Activated T-helper 9 cell treated with anti-CD3 and anti-CD28 coated beads, Interleukin-2, amount 50 U/mL, for 16 hours (primary cell): ENCODE measurements at regions not wholly inside any gene's neighbourhood (a gene's known extent, or its start where the extent isn't known, plus 50 kb on each side); places are given as distances from the start of the nearest gene placed in this dataset.
"Not testable (repeated sequence)": the region's sequence is repeated elsewhere in the genome, so short reads cannot be mapped to it uniquely, and the experiment has no call there.

Source experiments
- DNase-seq: peaks from one replicate; pipeline ENCODE4 v3.0.0-alpha.2; 2020; ENCODE audit warnings: low read depth

DNA sequence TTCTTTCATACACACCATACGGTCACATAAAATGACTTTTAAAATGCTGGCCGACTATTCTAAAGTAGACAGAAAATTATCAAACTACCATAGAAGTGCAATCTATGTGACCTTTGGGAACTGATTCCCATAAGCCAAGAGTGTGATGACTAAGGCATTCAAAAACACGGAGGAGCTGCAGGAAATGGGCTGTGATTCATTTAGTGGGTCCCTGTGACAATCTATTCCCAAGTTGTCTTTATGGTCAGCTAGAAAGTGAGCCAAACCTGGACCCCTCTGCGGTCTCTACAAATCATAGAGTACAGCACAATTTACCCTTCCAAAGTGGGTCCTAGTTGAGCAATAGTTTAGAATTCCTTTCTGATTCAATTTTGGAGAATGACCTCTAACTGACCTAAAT, 251.5 kb upstream of the CBLB start:
- no peak for DNase-seq

DNA sequence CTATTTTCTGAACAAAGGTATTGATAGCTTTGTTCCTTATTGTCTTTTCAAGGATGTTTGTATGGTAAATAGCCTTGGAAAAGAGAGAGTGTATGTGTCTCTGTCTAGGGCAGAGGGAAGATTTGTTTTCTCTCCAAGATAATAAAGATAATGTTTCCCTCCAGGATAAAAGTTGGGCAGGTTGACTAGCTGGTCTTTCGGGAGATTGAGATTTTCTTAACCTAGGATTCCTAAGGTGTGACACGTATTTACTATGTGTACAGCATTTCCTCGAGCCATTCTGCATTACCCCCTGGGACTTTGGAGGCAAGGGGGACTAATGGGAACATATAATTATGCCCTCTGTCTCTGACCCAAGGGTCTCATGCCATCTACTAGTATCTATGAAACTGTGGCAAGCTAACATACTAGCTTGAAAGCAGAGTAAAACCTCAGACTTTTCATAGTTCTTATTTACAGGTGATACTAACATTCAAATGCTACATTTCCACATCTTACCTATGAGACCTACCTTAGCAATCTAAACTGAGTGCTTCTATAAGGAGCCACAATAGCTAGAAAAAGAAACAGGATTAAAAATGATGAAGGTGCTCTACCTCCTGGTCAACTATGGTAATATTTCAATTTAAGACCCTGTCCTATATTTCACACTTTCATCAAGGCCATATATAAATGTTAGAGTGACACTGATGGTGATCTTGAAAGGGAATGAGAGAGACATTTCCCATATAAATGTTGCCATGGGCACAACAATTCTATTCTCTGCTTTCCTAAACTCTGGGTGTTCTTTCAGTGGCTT, 252.9 kb upstream of the CBLB start:
- no peak for DNase-seq

DNA sequence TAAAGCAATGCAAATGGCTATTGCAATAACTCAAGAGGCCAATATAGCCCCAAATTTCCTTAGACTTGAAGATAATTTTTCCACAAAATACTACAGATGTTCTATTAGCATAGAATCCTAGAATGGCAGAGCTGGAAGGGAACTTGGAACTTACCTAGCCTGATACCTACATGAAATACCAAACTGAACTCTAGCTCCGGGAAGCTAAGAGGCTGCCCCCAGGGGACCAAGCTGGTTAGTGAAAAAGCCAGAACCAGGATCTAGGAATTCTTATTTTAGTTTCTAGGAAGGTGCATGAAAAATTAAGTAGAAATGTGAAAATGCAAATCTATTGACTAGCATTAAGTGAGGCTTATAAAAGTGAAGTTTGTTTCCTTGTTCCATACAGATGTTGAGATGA, 256.0 kb upstream of the CBLB start:
- DNase-seq = no peak

DNA sequence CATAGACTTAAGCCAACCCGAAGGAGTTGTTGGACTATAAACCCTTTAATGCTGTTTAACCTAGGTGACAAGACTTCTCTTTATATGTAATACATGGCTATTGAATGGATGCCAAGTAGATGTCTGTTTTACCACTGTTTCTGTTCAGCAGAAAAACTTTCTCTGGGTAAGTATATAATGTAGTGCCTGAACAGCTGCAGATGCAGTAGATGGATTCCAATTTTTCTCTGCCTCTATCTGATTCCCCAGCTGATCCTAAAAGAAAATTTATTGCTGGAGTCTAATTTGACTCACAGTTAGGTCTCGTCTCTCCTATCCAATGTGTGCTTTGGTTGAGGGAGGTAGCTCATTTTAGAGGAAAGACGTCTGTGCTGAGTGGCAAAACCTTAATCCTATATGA, 256.5 kb upstream of the CBLB start:
- DNase-seq = no peak

DNA sequence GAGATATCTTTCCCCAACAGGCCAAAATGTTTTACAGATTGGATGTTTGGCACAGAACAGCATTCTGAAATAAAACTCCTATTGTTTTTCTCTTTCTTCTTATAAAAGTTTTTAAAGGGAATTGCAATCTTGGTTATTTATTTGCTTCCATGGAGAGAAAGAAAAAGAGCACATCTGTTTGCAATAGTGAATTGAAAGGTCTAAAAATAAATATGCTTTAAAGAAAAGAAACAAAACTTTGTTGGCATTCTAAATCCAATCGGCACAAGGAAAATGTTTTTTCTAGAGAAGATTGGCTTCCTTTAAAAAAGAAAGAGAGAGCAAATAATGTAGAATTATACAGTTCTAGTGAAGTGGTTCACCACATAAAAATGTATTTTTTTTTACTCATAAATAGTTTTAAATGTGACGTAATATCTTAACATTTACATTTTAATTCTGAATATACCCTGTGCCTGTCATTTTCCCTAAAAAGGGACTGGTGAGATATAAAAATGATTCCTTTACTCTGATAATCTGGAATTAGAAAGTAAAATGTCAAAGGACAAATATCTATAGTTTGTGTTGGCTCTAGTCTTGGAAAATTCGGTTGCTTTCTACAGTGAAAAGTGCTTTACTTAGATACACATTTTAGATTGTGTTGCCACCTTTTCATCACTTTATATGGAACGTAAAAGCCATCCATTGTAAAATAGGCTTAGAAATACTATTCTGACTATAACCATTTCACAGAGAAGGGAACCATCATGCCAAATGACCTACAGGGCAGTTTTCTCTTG, 257.4 kb upstream of the CBLB start:
- DNase-seq = no peak

DNA sequence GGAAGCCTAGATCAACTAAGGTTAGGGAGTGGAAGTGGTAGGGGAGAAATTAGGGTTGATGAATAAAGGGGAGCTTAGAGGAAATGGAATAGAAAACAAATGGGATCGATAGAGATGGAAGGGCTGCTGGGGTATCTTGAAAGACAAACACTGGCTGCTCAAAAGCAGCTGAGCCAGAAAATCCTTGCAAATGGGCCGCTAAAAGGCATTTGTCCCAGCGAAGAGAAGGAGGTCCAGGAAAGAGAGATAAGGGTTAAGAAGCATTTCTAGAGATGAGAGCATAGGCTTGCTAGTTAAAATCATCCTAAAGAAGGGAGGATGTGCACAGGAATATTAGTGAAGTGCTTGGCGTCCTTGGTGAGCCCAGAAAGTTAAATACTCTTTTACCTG, 258.0 kb upstream of the CBLB start:
- no peak for DNase-seq

DNA sequence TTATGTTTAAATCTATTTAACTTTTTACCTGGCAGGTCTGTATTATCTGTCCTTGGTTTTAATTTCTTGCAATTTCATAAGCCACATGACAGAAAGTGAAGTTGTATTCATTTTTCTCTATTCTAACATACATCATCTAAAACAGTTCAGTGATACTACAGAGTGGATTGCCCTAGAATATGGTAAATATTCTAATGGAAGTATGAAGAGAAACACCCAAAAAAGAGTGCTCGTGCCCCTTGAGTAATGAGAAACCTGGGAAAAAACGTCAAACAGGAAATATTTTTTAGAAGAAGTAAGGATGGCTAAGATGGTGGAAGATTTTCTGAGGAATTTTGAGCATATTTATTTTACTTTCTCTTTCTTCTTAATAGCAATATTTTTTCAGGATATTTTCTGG, 261.1 kb upstream of the CBLB start:
- no peak for DNase-seq

DNA sequence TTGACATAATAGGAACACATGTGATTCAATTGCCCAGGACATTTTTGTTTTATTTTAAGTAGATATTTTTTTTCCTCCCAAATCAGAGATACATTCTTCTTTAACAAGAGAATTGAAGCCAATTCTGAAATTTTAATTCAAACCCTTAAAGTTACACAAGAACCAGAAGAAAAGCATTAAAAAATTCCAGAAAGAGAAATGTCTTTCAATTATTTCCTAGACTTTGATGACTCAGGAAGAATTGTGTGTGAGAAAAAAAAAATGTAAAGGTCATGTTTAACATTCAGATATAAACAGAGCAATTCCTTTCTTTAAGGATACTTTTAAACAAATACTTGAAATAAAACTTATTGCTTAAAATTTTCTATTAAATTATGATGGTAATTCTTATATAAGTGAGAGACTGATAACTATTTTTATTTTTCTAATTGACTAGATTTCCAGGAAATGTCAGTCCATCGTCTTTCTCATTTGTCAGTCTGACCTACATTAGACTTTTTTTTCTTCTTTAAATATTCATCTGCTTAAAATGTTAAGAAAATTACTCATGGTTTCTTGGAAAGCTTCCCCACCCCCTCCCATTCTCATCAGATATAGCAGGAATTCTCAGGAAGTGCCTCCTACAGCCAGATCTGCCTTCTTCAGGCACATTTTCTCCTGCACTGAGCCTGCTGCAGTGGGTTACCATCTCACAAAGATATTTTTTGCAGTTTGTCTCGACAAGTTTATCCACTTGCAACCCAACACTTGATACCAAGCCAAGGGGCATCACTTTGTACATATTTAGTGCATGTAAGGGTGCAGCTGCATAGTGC, 261.8 kb upstream of the CBLB start:
- DNase-seq = no peak

DNA sequence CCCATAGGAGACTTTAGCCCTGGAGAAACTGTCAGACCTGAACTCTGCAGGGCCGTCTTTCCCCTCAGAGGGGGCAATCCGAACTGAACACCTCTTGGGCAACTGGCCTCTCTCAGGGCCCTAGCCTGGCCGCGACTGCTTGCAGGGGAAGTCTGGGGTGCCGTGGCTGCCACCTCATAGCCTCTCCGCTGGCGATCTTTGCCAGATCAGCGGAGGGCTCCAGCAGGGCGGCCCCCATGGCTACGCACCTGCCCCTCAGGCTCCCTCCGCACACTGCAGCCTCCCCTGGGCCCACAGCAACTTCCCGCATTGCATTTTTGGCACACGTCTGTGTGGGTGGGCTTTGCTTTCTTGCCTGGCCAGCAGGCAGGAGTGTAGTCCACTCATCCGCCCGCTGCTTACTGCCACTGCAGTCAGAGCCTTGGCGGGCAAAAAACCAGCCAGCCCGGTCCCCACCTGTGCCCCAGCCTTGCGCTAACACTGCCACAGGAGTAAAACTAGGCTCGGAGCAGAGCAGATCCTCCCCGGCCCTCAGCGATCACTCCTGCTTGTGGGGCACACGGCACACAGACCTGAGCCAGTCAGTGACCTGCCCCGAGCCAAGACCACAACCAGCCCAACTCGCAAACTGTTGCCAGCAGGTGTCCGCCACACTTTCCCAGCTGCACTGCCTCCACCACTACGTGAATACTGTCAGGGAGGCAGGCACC, 266.8 kb upstream of the CBLB start:
- no peak for DNase-seq

DNA sequence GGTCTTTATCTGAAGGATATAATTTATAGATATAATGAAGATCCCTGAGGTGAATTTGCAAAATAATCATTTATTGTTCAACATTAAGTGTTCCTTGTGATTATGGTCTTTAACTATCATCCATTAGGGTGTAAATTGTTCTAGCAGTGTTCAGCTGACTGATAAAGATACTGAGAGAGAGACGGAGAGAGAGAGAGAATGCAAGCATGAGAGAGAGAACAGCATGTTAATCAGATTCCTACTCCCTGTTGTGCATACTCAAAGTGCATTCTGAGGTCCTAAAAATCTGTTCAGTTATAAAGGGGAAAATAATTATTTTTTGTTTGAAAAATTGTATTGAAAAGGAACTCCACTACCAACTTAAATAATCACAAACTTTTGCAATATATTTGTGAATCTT, 271.0 kb upstream of the CBLB start:
- no peak for DNase-seq

DNA sequence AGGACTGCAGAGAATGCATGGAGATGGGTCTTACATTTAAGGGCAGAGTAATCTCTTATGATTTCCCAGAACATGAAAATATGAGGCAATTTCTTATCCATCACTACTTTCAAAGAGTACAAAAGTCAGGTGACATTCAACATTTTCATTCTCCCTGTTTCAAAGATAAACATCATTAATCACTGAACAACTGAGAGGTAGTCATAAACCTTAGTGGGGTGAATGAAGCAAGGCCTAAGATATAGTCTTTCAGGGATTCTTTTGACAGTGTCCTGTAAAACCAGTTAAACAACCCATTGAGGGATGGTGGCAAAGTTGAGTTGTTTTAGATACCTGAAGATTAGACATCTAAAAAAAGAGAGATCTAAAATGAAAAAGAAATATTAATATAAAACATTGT, 271.6 kb upstream of the CBLB start:
- DNase-seq = no peak

DNA sequence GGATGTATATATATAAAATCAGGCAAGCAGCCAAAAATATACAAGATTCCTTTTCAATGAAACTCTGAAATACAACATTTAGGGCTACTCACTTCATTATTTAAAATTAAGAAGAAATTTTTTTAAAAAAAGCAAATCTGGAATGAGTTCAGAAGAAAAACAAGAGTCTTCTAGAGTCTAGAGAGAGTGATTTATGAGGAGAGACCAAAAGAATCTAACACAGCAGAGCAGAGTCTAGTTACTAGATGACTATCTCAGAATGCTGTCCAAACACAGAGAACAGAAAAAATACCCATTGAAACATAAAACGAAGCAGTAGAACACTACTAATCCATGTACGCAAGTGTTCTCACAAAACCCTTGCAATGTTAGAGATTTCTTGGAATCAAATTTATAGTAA, 275.2 kb upstream of the CBLB start:
- DNase-seq = no peak

DNA sequence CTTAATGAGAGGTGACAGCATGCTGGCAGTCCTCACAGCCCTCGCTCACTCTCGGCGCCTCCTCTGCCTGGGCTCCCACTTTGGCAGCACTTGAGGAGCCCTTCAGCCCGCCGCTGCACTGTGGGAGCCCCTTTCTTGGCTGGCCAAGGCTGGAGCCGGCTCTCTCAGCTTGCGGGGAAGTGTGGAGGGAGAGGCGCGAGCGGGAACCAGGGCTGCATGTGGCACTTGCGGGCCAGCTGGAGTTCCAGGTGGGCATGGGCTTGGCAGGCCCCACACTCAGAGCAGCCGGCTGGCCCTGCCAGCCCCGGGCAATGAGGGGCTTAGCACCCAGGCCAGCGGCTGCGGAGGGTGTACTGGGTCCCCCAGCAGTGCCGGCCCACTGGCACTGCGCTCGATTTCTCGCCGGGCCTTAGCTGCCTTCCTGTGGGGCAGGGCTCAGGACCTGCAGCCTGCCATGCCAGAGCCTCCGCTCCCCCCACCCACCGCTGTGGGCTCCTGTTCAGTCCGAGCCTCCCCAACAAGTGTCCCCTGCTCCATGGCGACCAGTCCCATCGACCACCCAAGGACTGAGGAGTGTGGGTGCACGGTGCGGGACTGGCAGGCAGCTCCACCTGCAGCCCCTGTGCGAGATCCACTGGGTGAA, 279.7 kb upstream of the CBLB start:
- DNase-seq = not testable (repeated sequence)

DNA sequence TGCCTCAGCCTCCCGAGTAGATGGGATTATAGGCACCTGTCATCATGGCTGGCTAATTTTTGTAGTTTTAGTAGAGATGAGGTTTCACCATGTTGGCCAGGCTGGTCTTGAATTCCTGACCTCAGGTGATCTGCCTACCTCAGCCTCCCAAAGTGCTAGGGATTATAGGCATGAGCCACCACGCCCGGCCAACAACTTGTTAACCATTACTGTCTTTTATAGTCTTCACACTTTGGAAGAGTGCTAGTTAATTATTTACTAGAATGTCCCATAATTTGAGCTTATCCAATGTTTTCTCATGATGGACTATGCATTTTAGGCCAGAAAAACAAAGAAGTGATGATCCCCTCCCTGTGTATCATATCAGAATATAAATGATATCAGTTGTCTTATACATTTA, 288.6 kb upstream of the CBLB start:
- no peak for DNase-seq

DNA sequence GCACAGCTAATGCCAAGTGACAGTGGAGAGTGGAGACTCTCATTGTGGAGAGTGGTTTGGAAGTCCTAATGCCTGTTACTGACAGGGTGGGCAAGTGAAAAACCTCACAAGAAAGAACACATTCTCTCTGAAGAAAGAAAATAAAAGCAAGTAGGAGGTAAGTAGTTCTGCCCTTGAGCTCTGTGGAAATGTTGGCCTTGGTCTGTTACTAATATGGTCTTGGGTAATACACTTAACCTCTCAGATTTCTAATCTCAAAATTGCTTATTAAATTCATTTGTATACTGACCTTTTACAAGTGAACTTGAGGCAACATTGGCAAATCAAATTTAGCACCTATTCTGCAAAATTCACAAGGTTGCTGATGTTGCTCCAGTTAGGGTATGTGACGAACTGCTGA, 291.6 kb upstream of the CBLB start:
- no peak for DNase-seq

DNA sequence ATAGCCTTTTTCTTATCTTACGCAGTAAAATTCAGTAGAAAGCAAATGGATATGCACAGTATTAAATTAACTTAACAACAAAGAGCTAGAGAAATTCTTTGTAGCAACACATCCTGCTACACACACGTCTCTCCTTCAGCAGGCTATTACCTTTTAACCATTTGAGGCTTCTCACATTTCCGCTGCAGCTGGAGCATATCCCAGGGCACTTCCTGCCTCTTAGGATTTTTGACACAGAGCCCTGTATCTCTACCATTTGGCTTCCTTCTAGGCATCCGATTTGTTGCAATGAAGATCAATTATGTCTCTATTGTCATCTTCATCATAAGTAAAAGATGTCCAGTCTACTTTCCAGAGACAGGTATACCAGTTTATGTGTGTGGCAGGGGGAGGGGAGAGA, 292.4 kb upstream of the CBLB start:
- no peak for DNase-seq

DNA sequence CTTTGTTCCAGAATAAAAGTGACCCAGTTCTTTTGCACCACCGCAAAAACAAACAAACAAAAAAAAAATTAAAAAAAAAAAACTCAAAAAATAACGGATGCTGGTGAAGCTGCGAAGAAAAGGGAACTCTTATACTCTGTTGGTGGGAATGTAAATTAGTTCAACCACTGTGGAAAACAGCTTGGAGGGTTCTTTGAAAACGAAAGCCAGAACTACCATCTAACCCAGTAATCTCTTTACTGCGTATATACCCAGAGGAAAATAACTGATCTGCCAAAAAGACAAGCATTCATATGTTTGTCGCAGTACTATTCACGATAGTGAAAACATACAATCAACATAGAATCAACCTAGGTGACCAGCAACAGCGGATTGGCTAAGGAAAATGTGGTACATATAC, 298.9 kb upstream of the CBLB start:
- no peak for DNase-seq

DNA sequence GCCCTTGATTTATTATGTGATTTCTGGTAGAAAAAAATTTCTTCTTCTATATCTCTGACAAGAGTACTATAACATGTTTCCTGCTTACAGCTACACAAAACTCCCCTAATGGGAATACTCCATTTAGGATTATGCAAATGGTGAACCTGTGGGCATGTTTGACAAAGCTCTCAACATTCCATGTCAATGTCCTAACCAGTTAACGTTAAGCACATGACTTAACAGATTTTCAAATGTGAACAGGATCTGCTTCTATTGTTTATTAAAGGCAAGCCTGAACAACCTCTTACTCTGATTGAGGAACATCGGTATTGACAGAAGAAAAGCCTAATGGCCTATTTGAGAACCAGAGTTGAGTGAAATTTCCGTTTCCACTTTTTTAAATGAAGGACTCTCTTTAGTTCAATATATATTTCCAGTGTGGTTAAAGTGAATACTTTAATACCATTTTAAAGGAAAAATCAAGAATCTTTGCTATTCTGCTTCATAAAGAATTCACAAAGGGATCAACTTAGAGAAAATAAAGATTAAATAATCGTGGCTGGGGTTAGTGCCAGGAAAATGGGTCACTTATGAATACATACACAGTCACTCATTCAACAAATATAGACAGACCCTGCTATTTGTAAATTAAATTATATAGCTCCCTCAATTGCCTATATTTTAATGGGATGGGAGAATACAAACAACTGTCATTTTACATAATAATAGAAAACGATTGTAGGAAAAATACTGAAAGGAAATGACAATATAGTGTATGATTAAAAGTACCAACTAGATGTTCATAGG, 300.3 kb upstream of the CBLB start:
- no peak for DNase-seq

DNA sequence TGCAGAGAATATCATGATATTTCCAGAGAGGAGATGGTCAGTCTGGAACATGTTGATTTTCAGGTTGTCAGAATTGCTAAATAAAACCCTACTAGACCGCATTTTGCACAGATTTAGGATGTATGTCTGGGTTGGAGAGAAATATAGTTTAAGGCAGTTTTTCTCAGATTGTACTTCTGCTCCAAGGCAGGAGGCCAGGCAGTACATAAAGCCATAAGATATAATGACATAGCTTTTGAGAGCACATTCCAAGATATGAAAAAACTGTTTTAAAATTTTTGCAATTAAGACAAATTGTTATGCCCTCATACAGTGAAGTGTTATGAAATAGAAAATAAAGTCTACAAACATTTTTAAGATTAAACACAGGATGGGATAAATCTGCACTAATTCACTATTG, 301.8 kb upstream of the CBLB start:
- DNase-seq = no peak

DNA sequence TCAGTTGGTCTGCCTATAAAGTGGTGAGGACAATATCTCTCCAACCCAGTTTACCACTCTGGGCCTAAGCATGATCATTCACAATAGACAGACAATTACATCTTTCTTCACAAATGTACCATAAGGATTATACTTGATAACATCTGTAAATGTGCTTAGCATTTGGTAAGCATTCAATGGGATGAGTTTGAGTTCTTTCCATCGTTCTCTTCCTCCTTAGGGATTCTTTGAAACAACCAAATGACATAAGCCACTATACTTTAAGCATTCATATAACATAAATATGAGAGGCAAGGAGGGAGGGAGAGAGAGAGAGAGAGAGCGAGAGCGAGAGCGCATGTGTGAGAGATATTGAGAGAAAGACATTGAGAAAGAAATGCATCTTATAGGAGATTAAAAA, 303.3 kb upstream of the CBLB start:
- no peak for DNase-seq

DNA sequence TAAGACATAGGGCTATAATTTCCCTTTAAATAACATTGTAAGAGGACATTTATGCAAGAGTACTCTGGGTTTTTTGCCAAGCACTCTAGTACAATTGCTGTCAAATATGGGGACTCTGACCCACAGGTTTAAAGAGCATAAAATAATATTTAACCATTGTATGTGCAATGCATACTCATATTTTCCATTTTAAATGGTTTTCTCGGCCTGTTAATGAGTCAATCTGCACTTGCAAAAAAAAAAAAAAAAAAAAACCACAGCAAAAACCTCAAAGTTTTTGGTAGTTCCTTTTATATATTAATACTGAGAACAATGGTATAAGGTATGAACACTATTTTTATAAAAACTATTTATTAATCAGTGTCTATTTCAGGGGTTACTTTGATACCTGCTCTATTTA, 304.0 kb upstream of the CBLB start:
- DNase-seq = no peak
